DND-41 (cell line): ENCODE measurements at regions not wholly inside any gene's neighbourhood (a gene's known extent, or its start where the extent isn't known, plus 50 kb on each side); places are given as distances from the start of the nearest gene placed in this dataset.

Source experiments
- ATAC-seq: fragments of 200-7000 bp; cut with Tn5 transposase; 3 replicates; pipeline ENCODE4 v1.9.1; 2021; ENCODE audit warnings: low read depth; ENCODE audit not compliant: insufficient read depth
- DNase-seq: peaks from one replicate; pipeline ENCODE4 v3.0.0-alpha.2; 2020
- H2AFZ ChIP-seq: 2 replicates; pipeline ENCODE4 v1.6.0; 2012; ENCODE audit warnings: low read depth, low read length
- H3K27ac ChIP-seq: 2 replicates; pipeline ENCODE4 v1.5.1; 2012; ENCODE audit warnings: low read length, inconsistent platforms
- H3K27me3 ChIP-seq: fragments of 200-600 bp; sonication (generic); 2 replicates; pipeline ENCODE4 v1.6.0; 2012; ENCODE audit warnings: low read length, mild to moderate bottlenecking, inconsistent platforms; ENCODE audit not compliant: insufficient read depth, poor library complexity
- H3K36me3 ChIP-seq: 2 replicates; pipeline ENCODE4 v1.5.1; 2012; ENCODE audit warnings: low read length, inconsistent platforms; ENCODE audit not compliant: insufficient read depth
- H3K4me1 ChIP-seq: 2 replicates; pipeline ENCODE4 v1.5.1; 2012; ENCODE audit warnings: mild to moderate bottlenecking, low read length; ENCODE audit not compliant: insufficient read depth
- H3K4me2 ChIP-seq: 2 replicates; pipeline ENCODE4 v1.6.0; 2012; ENCODE audit warnings: mild to moderate bottlenecking, moderate library complexity, low read length, inconsistent platforms; ENCODE audit not compliant: insufficient read depth
- H3K4me3 ChIP-seq, 2 experiments: fragments of 200-600 bp in 1 of 2; shearing (Covaris generic) in 1 of 2; 2 replicates each; pipeline ENCODE4 v1.5.1; 2012 to 2016; ENCODE audit warnings: inconsistent platforms in 2 of 2, low read length in 2 of 2, mild to moderate bottlenecking in 2 of 2, low read depth in 1 of 2, moderate library complexity in 1 of 2
- H3K79me2 ChIP-seq: 2 replicates; pipeline ENCODE4 v1.6.0; 2012; ENCODE audit warnings: low read length, inconsistent platforms; ENCODE audit not compliant: insufficient read depth
- H3K9ac ChIP-seq: 2 replicates; pipeline ENCODE4 v1.6.0; 2012; ENCODE audit warnings: low read depth, mild to moderate bottlenecking, inconsistent platforms, low read length, moderate library complexity
- H3K9me3 ChIP-seq: 2 replicates; pipeline ENCODE4 v1.5.1; 2012; ENCODE audit warnings: low read length, moderate library complexity, mild to moderate bottlenecking, inconsistent platforms; ENCODE audit not compliant: insufficient read depth, severe bottlenecking
- H4K20me1 ChIP-seq: 2 replicates; pipeline ENCODE4 v1.6.0; 2012; ENCODE audit warnings: low read length; ENCODE audit not compliant: insufficient read depth
- EZH2 ChIP-seq: IDR thresholded peaks from 3 replicates; pipeline ENCODE4 v1.6.1; 2012; ENCODE audit warnings: borderline replicate concordance, low read depth, mild to moderate bottlenecking, moderate library complexity, low read length, inconsistent platforms; ENCODE audit not compliant: severe bottlenecking
- TF ChIP-seq, protein P1 (sequence below): IDR thresholded peaks from 2 replicates; pipeline ENCODE4 v1.5.1; 2012; ENCODE audit warnings: borderline replicate concordance, low read length, moderate library complexity, mild to moderate bottlenecking; ENCODE audit not compliant: poor library complexity, severe bottlenecking; ENCODE audit errors: extremely low read depth

DNA sequence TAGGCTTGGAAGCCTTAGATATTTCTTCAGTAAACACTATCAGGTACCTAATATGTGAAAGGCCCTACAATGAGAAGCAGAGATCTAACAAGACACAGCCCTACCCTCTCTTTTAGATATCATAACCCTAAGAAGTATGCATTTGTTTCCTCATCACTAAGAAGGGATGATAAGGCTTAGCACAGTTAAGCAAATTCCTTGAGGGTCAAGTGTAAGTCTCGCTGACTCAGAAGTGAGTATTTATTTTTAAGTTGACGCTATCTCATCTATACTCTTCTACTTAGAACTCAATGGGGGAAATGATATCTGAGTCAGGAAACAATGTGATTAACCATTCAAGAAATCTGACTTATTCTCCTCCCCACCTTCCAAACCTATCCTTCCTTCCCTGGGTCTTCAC, 149.7 kb downstream of the ESM1 start:
- H4K20me1 ChIP-seq, result no peaks in the 10 kb centered on the region
- H2AFZ ChIP-seq, result no peak overlapping the region
- TF ChIP-seq, protein P1, sequence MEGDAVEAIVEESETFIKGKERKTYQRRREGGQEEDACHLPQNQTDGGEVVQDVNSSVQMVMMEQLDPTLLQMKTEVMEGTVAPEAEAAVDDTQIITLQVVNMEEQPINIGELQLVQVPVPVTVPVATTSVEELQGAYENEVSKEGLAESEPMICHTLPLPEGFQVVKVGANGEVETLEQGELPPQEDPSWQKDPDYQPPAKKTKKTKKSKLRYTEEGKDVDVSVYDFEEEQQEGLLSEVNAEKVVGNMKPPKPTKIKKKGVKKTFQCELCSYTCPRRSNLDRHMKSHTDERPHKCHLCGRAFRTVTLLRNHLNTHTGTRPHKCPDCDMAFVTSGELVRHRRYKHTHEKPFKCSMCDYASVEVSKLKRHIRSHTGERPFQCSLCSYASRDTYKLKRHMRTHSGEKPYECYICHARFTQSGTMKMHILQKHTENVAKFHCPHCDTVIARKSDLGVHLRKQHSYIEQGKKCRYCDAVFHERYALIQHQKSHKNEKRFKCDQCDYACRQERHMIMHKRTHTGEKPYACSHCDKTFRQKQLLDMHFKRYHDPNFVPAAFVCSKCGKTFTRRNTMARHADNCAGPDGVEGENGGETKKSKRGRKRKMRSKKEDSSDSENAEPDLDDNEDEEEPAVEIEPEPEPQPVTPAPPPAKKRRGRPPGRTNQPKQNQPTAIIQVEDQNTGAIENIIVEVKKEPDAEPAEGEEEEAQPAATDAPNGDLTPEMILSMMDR, result no peak
- TF ChIP-seq EZH2, result no peak
- no peaks in the 10 kb centered on the region for H3K36me3 ChIP-seq
- ATAC-seq (no peak), DNase-seq (no peak)
- H3K9ac ChIP-seq, result no peak overlapping the region
- H3K4me1 ChIP-seq, result no peaks in the 10 kb centered on the region
- no peak overlapping the region for H3K27ac ChIP-seq
- H3K4me3 ChIP-seq, result no peak overlapping the region
- no peaks in the 10 kb centered on the region for H3K9me3 ChIP-seq
- H3K27me3 ChIP-seq, result no peaks in the 10 kb centered on the region
- H3K79me2 ChIP-seq, result no peaks in the 10 kb centered on the region
- no peak overlapping the region for H3K4me2 ChIP-seq

DNA sequence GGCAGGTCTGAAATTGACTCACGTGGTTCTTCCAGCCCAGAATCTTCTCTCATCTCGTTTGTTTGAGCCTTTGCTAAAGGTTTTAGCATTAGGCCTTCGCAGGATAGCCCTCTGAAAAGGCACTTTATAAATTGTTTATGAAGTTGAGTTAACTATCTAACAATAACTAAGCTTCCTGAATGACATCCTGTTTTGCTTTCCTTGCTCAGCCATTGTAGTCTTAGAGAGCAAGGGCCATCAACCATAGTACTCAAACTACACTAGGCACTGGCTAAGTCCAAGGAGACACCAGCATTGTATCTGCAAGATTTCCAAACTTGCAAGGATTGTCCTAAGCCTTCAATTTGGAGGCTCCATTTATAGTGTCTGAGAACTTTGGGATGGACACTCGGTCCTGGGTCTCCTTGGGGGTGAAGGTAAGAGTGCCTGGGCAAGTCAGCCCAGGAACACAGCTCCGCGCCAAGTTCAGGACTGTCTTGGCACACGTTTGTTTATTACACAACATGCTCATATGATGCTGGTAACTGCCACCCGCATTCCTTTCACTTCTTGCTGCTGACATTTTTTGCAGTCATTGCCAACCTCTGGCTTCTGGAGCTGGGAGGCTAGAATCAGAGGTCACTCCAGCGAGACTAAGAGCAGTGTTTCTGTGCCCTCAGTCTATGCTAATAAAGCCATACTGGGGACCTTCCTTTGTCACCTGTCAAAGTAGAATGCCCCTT, 151.1 kb downstream of the ESM1 start:
- no peaks in the 10 kb centered on the region for H4K20me1 ChIP-seq
- no peaks in the 10 kb centered on the region for H3K4me1 ChIP-seq
- no peak overlapping the region for H3K27ac ChIP-seq
- DNase-seq (no peak), ATAC-seq (no peak)
- H3K79me2 ChIP-seq, result no peaks in the 10 kb centered on the region
- no peaks in the 10 kb centered on the region for H3K36me3 ChIP-seq
- H2AFZ ChIP-seq, result no peak overlapping the region
- no peaks in the 10 kb centered on the region for H3K9me3 ChIP-seq
- H3K4me3 ChIP-seq, result no peak overlapping the region
- H3K9ac ChIP-seq, result no peak overlapping the region
- H3K4me2 ChIP-seq, result no peak overlapping the region
- no peaks in the 10 kb centered on the region for H3K27me3 ChIP-seq
- TF ChIP-seq, protein P1, result no peak
- no peak for TF ChIP-seq EZH2

DNA sequence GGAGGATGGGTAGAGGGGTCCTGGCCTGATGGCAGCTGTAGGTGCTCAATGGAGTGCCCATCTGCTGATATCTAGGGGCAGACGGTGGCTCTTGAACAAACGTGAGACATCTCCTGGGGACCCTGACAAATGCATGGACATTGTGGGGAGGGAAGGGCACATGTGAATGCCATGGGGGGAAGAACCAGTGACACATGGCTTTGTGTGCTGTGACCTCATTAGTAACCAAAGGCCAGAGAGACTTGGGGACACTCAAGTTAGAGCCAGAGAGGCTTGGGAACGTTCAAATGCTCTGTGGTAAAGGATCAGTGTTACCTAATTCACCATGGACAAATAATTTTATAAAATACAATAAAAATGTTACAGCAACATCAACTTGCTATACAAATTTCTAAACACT, 151.8 kb downstream of the ESM1 start:
- Histone ChIP-seq H3K9ac (no peak overlapping the region), H3K27ac (no peak overlapping the region), H3K79me2 (no peaks in the 10 kb centered on the region), H3K27me3 (no peaks in the 10 kb centered on the region), H3K4me2 (no peak overlapping the region), H3K36me3 (no peaks in the 10 kb centered on the region), H2AFZ (no peak overlapping the region), H3K9me3 (no peaks in the 10 kb centered on the region), H4K20me1 (no peaks in the 10 kb centered on the region), H3K4me3 (no peak overlapping the region), H3K4me1 (no peaks in the 10 kb centered on the region)
- DNase-seq, result no peak
- no peak for ATAC-seq
- TF ChIP-seq EZH2, result no peak
- TF ChIP-seq, protein P1, result no peak
